ENCODE measurements at regions not wholly inside any gene's neighbourhood (a gene's known extent, or its start where the extent isn't known, plus 50 kb on each side); places are given as distances from the start of the nearest gene placed in this dataset.
"Not testable (repeated sequence)": the region's sequence is repeated elsewhere in the genome, so short reads cannot be mapped to it uniquely, and the experiment has no call there.

DNA sequence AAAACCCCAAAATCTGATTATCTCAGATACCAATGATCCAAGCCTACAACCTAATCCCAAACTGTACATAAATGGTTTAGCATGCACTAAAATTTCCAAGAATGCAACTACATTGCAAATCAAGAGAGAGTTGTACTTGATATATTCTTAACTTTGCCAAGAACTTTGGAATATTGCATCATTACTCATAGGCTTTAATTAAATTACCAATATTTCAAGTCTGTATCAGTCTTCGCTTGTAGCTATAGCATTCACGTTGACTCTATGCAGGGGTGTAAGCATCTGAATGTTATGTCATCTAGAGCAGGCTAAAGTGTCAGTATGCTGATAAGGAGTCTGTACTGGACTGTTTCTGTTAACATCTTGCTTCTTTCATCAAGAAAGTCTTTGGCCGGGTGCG, 56.3 kb downstream of the FOXI3 start:
- H3K27ac ChIP-seq = no peak overlapping the region
- no peak overlapping the region for H3K9ac ChIP-seq
- no peaks in the 10 kb centered on the region for H3K36me3 ChIP-seq (ENCODE audit: low read depth)
- no peak overlapping the region for H3K4me3 ChIP-seq
- no peaks in the 10 kb centered on the region for H4K20me1 ChIP-seq (ENCODE audit: insufficient read depth)
- WGBS, 2 experiments (ENCODE audit: low coverage in 1 of 2, low lambda C conversion rate in 2 of 2, missing lambda C conversion rate in 2 of 2) = 55 to 75% methylated on average over 4 of the region's 4 CpGs
- H3K27me3 ChIP-seq (replicated peaks; ENCODE audit: insufficient read depth) = 0 out of 2 replicates have a peak, but pooled peaks cover 3% of the 10 kb centered on the region
- no peak overlapping the region for H3K4me2 ChIP-seq (ENCODE audit: unreplicated experiment)
- in situ Hi-C loops (cut with MboI) = no loop called here
- no peak for DNase-seq
- no peaks in the 10 kb centered on the region for H3K9me3 ChIP-seq (ENCODE audit: low read depth)
- no peaks in the 10 kb centered on the region for H3K79me2 ChIP-seq (ENCODE audit: insufficient read depth)
- TF ChIP-seq EZH2phosphoT487 (IDR thresholded peaks at IDR 0.05; ENCODE audit: insufficient read depth, low read depth) (no peak), EZH2 (IDR thresholded peaks at IDR 0.05; ENCODE audit: insufficient read depth, poor library complexity, severe bottlenecking) (no peak)
- no peak overlapping the region for H2AFZ ChIP-seq
- H3K9me2 ChIP-seq (ENCODE audit: insufficient read depth) = no peaks in the 10 kb centered on the region
- H3K4me1 ChIP-seq (ENCODE audit: insufficient read depth) = no peaks in the 10 kb centered on the region
- H3F3A ChIP-seq (ENCODE audit: insufficient read depth) = no peaks in the 10 kb centered on the region

- 0% methylated on average over 1 of the region's 1 CpG for WGBS, 2 experiments (ENCODE audit: low coverage in 1 of 2, low lambda C conversion rate in 2 of 2, missing lambda C conversion rate in 2 of 2)
- Histone ChIP-seq H3K27me3 (replicated peaks; ENCODE audit: insufficient read depth) (no peaks in the 10 kb centered on the region; the same call in 1 of the 2 replicates), H3K9ac (no peak overlapping the region), H3K4me1 (ENCODE audit: insufficient read depth) (no peaks in the 10 kb centered on the region), H3K9me2 (ENCODE audit: insufficient read depth) (no peaks in the 10 kb centered on the region), H2AFZ (no peak overlapping the region), H3K36me3 (ENCODE audit: low read depth) (no peaks in the 10 kb centered on the region), H3K9me3 (ENCODE audit: low read depth) (no peaks in the 10 kb centered on the region), H4K20me1 (ENCODE audit: insufficient read depth) (no peaks in the 10 kb centered on the region), H3K79me2 (ENCODE audit: insufficient read depth) (no peaks in the 10 kb centered on the region), H3F3A (ENCODE audit: insufficient read depth) (no peaks in the 10 kb centered on the region), H3K4me2 (ENCODE audit: unreplicated experiment) (no peak overlapping the region), H3K4me3 (no peak overlapping the region), H3K27ac (no peak overlapping the region)
- in situ Hi-C loops (cut with MboI) = no loop called here
- no peak for DNase-seq
- TF ChIP-seq EZH2phosphoT487 (IDR thresholded peaks at IDR 0.05; ENCODE audit: insufficient read depth, low read depth) (no peak), EZH2 (IDR thresholded peaks at IDR 0.05; ENCODE audit: insufficient read depth, poor library complexity, severe bottlenecking) (no peak)
Measured at GRCh38 chr2:88377641-88377991, 74.9 kb downstream of the FOXI3 start.

DNA sequence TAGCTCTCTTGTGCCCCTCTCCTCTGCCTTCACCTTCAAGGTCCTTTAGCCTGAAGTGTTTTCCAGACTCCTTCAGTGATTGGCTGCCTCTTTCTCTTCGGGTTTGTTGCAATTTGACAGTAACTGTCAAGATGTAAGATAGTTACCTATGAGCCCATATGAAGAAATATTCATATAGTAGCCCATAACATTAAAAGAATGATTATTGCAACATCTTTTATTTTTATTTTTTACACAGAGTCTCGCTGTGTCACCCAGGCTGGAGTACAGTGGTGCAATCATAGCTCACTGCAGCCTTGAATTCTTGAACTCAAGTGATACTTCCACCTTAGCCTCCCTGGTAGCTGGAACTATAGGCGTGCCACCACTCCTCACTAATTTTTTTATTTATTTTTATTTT, 80.5 kb downstream of the FOXI3 start:
- no peaks in the 10 kb centered on the region for H3K9me3 ChIP-seq (ENCODE audit: low read depth)
- no peak for DNase-seq
- H4K20me1 ChIP-seq (ENCODE audit: insufficient read depth) = no peaks in the 10 kb centered on the region
- no peaks in the 10 kb centered on the region for H3K79me2 ChIP-seq (ENCODE audit: insufficient read depth)
- no peak overlapping the region for H3K9ac ChIP-seq
- H3K27me3 ChIP-seq (replicated peaks; ENCODE audit: insufficient read depth) = no peaks in the 10 kb centered on the region
- H3K4me3 ChIP-seq = no peak overlapping the region
- no peak overlapping the region for H2AFZ ChIP-seq
- in situ Hi-C loops (cut with MboI) = no loop called here
- TF ChIP-seq EZH2phosphoT487 (IDR thresholded peaks at IDR 0.05; ENCODE audit: insufficient read depth, low read depth) = no peak
- no peak for TF ChIP-seq EZH2 (IDR thresholded peaks at IDR 0.05; ENCODE audit: insufficient read depth, poor library complexity, severe bottlenecking)
- no peak overlapping the region for H3K27ac ChIP-seq
- no peaks in the 10 kb centered on the region for H3K4me1 ChIP-seq (ENCODE audit: insufficient read depth)
- H3K36me3 ChIP-seq (ENCODE audit: low read depth) = no peaks in the 10 kb centered on the region
- H3K9me2 ChIP-seq (ENCODE audit: insufficient read depth) = no peaks in the 10 kb centered on the region
- H3K4me2 ChIP-seq (ENCODE audit: unreplicated experiment) = no peak overlapping the region
- no peaks in the 10 kb centered on the region for H3F3A ChIP-seq (ENCODE audit: insufficient read depth)
- WGBS, 2 experiments (ENCODE audit: low coverage in 1 of 2, low lambda C conversion rate in 2 of 2, missing lambda C conversion rate in 2 of 2) = 6 to 8% methylated on average over 3 of the region's 3 CpGs

GRCh38 chr2:88365408-88365807, 87.1 kb downstream of the FOXI3 start:
- H3K4me3 ChIP-seq; H3K27ac ChIP-seq; H3K9me3 ChIP-seq (ENCODE audit: low read depth); H4K20me1 ChIP-seq (ENCODE audit: insufficient read depth); H3K36me3 ChIP-seq (ENCODE audit: low read depth); in situ Hi-C loops (cut with MboI); H3F3A ChIP-seq (ENCODE audit: insufficient read depth); H3K4me2 ChIP-seq (ENCODE audit: unreplicated experiment); H2AFZ ChIP-seq; H3K4me1 ChIP-seq (ENCODE audit: insufficient read depth); DNase-seq; H3K27me3 ChIP-seq (replicated peaks; ENCODE audit: insufficient read depth); H3K9ac ChIP-seq; H3K79me2 ChIP-seq (ENCODE audit: insufficient read depth); H3K9me2 ChIP-seq (ENCODE audit: insufficient read depth): not testable (repeated sequence)
- WGBS, 2 experiments (ENCODE audit: low coverage in 1 of 2, low lambda C conversion rate in 2 of 2, missing lambda C conversion rate in 2 of 2) = 66 to 70% methylated on average over 11 of the region's 11 CpGs

GRCh38 chr2:88355486-88355885, 97.0 kb downstream of the FOXI3 start:
- in situ Hi-C loops (cut with MboI) = no loop called here
- no peak for TF ChIP-seq EZH2 (IDR thresholded peaks at IDR 0.05; ENCODE audit: insufficient read depth, poor library complexity, severe bottlenecking)
- no peak for TF ChIP-seq EZH2phosphoT487 (IDR thresholded peaks at IDR 0.05; ENCODE audit: insufficient read depth, low read depth)
- Histone ChIP-seq H3K27me3 (replicated peaks; ENCODE audit: insufficient read depth) (no peaks in the 10 kb centered on the region; the same call in 1 of the 2 replicates), H3K36me3 (ENCODE audit: low read depth) (no peaks in the 10 kb centered on the region), H3K9me3 (ENCODE audit: low read depth) (no peaks in the 10 kb centered on the region), H4K20me1 (ENCODE audit: insufficient read depth) (no peaks in the 10 kb centered on the region), H3K9ac (no peak overlapping the region), H3K79me2 (ENCODE audit: insufficient read depth) (no peaks in the 10 kb centered on the region), H3K4me2 (ENCODE audit: unreplicated experiment) (no peak overlapping the region), H2AFZ (no peak overlapping the region), H3K4me1 (ENCODE audit: insufficient read depth) (no peaks in the 10 kb centered on the region), H3K9me2 (ENCODE audit: insufficient read depth) (no peaks in the 10 kb centered on the region), H3K27ac (no peak overlapping the region), H3K4me3 (no peak overlapping the region), H3F3A (ENCODE audit: insufficient read depth) (no peaks in the 10 kb centered on the region)
- DNase-seq = no peak
- WGBS, 2 experiments (ENCODE audit: low coverage in 1 of 2, low lambda C conversion rate in 2 of 2, missing lambda C conversion rate in 2 of 2) = 4 to 5% methylated on average over 2 of the region's 2 CpGs
